HG02763 (cell line): ENCODE measurements at regions not wholly inside any gene's neighbourhood (a gene's known extent, or its start where the extent isn't known, plus 50 kb on each side); places are given as distances from the start of the nearest gene placed in this dataset.

Experiments
- ATAC-seq: cut with Tn5 transposase; IDR thresholded peaks from one replicate; pipeline ENCODE4 v1.9.1; 2021; ENCODE audit warnings: mild to moderate bottlenecking, moderate library complexity; ENCODE audit not compliant: unreplicated experiment

DNA sequence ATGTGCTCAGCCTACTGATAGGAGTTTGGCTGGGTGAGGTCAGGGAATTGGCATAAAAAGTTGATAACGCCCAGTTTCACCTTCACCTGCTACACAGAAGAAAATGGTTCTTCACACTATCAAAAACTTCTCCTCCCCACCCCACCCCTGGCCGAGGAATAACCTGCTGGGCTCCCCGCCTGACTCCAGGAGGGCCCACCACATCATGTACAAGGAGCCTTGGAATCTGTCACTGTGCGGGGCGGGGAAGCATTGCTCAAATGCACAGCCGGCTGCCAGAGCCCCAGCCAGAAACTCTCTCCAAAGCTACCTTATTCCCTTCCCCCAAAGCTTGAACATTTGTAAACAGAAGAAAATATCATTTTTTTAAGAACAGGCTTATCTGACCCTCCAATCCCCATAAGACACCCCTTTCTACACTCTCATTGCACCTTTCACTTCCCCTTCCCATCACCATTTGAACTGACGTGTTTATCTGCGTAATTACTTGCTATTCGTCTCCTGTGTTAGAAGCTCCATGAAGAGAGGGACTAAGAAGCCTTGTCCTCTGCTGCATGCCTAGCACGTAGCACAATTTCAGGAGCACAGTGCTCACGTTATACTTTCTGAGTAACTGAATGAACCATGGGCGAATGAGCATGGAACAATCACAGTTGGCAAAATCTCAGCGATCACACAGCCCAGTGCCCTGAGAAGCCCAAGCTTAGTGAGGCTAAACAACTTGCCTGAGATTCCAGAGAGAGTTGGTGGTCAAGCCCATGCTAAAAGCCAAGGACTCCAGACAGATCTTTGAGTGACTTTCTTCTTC, 82.9 kb downstream of the HES1 start:
- no peak for ATAC-seq

GRCh38 chr3:194219826-194220410, 84.0 kb downstream of the HES1 start:
- ATAC-seq: no peak

DNA sequence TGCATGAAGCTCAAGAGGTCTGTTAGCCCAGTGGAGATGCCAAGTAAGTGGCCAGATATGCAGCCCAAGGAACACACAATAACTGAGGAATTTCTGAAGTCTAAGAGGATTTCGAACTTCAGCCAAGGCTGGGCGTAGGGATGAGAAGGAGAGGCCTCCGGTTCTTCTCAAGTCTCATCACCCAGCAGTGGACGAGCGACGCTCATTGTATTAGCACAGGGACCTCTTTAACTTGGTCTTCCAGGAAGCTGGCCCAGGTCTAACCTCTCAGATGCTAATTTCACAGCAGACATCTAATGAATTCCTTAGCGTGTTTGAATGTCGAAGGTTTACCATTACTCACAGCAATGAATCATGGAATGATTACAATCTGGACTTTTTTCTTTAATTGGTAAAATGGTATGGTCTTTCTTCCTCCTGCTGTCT, 85.0 kb downstream of the HES1 start:
- no peak for ATAC-seq

GRCh38 chr3:194221336-194221735, 85.4 kb downstream of the HES1 start:
- ATAC-seq: no peak

DNA sequence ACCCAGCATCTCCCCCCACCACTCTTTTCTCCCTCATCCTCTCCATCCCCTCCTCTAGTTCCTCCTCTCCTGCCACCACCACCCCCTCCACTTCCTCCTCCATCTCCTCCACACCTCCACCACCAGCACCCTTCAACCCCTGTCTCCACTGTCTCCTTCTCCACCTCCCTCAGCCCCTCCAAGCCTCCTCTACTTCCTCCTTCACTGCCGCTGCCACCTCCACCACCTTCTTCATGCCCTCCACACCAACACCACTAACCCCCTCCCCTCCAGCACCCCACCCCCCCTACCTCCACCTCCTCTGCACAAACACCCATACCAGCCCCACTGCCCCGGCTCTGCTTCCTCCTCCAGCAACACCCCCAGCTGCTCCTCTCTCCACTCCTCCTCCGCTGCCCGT, 88.0 kb downstream of the HES1 start:
- ATAC-seq: no peak

DNA sequence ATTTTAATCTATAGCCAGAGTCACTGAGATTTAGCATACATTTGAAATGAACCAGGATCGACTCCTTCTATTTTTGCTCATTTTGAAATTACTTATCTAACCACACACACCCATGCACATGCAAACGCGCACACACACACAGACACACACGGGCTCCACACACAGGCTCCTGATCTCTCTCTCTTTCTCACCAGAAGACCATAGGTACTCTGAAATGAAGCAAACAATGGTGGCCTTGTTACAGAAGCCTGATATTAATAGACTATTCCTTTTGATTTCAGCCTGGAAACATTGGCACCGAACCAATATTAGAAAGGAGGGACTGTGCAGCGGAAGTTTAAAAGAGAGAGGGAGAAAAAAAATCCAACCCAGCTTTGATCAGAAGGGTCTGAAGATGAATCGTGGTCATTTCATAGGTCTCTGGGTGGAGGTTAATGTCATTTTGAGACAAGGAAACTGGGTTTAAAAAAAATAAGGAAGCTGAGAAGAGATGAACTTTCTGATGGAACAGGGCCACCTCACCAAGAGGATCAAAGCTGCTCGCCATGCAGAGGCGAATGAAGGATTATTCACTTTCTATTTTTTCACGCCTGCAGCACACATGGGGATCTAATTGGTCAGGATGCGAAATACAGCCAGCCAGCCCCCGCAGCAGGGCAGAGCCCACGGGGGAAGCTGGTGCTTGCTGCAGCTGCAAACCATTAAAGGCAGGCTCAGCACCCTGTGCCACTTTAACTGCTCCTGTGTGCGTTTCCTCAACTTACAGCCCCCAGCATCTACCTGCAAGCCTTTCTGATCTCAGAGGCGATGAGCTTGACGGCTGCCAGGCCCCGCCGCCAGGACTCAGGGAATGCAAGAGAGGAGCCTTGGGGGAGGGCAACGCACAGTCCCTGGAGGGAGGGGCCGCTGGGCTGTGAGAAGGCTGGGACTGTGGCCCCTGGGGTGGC, 88.8 kb downstream of the HES1 start:
- ATAC-seq: no peak

DNA sequence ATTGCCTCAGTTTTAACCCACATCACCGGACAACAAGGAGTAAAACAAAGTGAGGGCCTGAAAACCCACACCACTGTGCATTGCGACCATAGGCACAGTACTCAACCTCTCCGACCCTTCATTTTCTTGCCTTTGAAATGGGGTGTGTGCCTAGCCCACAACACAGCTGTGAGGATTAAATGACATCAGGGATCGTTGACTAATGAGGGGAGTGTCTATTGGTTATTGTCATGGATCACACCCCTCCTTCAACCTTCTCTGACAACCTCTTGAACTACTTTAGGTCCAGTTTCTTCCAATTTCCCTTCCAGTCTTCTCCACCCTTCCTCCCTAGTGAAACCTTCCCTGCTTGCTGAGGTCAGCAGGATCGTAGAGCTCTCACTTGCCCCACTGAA, 89.5 kb downstream of the HES1 start:
- no peak for ATAC-seq

DNA sequence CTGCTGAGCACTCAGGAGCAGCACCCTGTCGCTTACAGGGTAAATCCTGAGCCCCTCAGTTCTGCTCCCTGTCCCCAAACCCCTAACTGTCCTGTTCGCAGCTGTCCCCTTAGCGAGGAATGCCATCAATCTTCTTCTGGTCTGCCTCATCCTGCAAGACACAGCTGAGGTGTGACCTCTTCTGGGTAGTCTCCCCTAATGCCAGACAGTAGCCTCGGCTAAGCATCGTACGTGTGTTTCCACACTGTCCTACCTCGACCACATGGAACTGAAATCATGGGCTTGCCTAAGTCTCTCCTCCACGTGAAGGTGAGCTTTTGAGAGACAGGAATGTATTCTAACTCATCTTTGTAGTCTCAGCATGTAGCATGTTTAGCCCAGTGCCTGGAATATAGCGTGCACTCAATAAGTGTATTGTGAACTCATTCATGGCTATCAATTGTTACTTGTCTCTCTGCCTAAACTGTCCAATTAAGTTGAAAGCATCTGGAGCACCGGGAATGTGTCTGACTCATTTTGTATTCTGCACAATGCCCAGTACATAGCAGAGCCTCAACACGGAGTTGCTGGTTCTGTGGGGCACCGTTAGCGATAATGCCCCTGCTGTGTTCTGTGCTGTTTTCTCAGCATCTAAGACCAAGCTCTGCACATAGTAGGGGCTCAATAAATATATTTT, 90.2 kb downstream of the HES1 start:
- no peak for ATAC-seq

GRCh38 chr3:194231929-194232832, 96.2 kb downstream of the HES1 start:
- ATAC-seq: no peak

DNA sequence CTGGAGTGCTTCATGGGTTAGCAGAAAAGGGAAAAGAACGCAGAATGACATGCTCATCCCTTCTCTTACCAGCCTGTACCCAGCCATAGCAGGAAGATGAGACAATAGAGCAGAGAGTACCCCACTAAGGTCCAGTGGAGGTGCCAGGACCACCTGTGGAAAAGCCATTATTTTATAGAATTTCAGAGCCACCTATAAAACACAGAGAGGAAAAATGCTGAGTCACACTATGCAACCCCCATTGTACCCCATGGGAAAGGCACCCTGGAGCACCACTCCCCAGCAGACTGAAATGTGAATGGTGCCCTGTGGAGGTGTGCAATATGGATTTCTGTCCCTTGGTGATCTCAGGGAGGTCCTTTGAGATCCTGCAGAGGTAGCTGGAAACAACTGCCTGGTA, 97.2 kb downstream of the HES1 start:
- no peak for ATAC-seq

- ATAC-seq: no peak
Measured at GRCh38 chr3:194235160-194235559, 99.2 kb downstream of the HES1 start.

GRCh38 chr3:194237110-194237509, 101.2 kb downstream of the HES1 start:
- no peak for ATAC-seq

- ATAC-seq: no peak
Measured at GRCh38 chr3:194240766-194241165, 104.8 kb downstream of the HES1 start.

DNA sequence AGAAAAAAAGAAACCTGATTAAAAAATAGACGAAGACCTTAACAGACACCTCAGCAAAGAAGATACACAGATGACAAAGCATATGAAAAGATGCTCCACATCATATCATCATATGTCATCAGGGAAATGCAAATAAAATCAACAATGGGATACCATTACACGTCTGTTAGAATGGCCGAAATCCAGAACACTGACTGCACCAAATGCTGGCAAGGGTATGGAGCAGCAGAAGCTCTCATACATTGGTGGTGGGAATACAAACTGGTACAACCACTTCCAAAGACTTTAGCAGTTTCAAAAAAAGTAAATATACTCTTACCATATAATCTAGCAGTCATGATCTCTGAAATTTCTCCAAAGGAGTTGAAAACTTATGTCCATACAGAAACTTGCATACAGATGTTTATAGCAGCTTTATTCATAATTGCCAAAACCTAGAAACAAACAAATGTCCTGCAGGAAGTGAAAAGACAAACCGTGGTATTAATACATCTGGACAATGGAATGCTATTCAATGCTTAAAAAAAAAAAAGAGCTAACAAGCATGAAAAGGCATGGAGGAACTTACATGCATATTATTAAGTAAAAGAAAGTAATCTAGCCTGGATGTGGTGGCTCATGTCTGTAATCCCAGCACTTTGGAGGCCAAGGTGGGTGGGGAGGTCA, 107.4 kb downstream of the HES1 start:
- no peak for ATAC-seq

DNA sequence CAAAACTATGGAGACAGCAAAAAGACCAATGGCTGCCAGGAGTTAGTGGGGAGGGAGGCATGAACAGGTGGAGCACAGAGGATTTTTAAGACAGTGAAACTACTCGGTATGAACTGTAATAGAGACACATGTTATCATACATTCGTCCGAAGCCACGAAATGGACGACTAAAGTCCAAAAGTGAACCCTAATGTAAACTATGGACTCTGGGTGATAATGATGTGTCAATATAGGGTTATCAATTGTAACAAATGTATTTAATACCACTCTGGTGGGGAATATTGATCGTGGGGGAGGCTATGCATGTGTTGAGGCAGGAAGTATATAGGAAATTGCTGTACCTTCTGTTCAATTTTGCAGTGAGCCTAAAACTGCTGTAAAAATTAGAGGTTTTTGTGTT, 107.0 kb downstream of the CPN2 start:
- ATAC-seq: no peak

DNA sequence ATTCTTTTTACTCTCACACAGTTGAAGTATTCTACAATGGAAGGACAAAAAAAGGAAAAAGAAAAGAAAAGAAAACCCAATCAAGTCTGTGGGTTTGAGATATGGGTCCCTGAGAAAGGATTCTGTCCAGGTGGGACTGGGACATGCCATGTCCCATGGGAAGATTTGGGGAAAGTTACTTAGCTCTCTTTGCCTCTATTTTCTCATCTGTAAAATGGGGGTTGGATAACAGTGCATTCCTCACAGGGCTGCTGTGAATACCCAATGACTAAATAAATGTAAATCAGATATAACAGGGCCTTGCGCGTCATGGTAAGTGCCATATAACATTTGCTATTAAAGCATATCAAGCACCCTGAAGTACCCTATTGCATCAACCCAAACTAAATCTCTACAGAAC, 105.7 kb downstream of the CPN2 start:
- no peak for ATAC-seq

GRCh38 chr3:194245975-194246561, 105.1 kb downstream of the CPN2 start:
- no peak for ATAC-seq

- no peak for ATAC-seq
Measured at GRCh38 chr3:194246709-194247349, 104.3 kb downstream of the CPN2 start.

- ATAC-seq: no peak
Measured at GRCh38 chr3:194247350-194247740, 103.8 kb downstream of the CPN2 start.
